ENCODE measurements at regions not wholly inside any gene's neighbourhood (a gene's known extent, or its start where the extent isn't known, plus 50 kb on each side); places are given as distances from the start of the nearest gene placed in this dataset.

GRCh38 chr3:137219801-137220445 lies 262.1 kb downstream of the IL20RB start:
- no peak for TF ChIP-seq POLR2A (IDR thresholded peaks at IDR 0.05; ENCODE audit: extremely low read depth, insufficient read length)
- TF ChIP-seq, protein P1, sequence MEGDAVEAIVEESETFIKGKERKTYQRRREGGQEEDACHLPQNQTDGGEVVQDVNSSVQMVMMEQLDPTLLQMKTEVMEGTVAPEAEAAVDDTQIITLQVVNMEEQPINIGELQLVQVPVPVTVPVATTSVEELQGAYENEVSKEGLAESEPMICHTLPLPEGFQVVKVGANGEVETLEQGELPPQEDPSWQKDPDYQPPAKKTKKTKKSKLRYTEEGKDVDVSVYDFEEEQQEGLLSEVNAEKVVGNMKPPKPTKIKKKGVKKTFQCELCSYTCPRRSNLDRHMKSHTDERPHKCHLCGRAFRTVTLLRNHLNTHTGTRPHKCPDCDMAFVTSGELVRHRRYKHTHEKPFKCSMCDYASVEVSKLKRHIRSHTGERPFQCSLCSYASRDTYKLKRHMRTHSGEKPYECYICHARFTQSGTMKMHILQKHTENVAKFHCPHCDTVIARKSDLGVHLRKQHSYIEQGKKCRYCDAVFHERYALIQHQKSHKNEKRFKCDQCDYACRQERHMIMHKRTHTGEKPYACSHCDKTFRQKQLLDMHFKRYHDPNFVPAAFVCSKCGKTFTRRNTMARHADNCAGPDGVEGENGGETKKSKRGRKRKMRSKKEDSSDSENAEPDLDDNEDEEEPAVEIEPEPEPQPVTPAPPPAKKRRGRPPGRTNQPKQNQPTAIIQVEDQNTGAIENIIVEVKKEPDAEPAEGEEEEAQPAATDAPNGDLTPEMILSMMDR (IDR thresholded peaks at IDR 0.05; ENCODE audit: low read depth, low read length), result no peak
- no peak for TF ChIP-seq MYC (IDR thresholded peaks at IDR 0.05; ENCODE audit: low read depth, low read length)
- TF ChIP-seq, protein P2, sequence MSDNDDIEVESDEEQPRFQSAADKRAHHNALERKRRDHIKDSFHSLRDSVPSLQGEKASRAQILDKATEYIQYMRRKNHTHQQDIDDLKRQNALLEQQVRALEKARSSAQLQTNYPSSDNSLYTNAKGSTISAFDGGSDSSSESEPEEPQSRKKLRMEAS (IDR thresholded peaks at IDR 0.05; ENCODE audit: low read depth, low read length), result no peak
